Chondrocyte (in vitro differentiated cells): ENCODE measurements at regions not wholly inside any gene's neighbourhood (a gene's known extent, or its start where the extent isn't known, plus 50 kb on each side); places are given as distances from the start of the nearest gene placed in this dataset.

ENCODE experiments used
- DNase-seq: peaks from one replicate; pipeline ENCODE4 v3.0.0; 2021; ENCODE audit warnings: mixed read lengths, low spot score
- H3K27ac Mint-ChIP-seq: one replicate; pipeline ENCODE4 v1.8.0; 2021; ENCODE audit warnings: mild to moderate bottlenecking, moderate library complexity, mixed read lengths; ENCODE audit not compliant: unreplicated experiment
- H3K27me3 Mint-ChIP-seq: 2 replicates; pipeline ENCODE4 v1.8.0; 2021; ENCODE audit warnings: low read depth, mixed read lengths
- H3K36me3 Mint-ChIP-seq: 2 replicates; pipeline ENCODE4 v1.8.0; 2021; ENCODE audit warnings: low read depth, mixed read lengths
- H3K4me1 Mint-ChIP-seq: 2 replicates; pipeline ENCODE4 v1.8.0; 2021; ENCODE audit warnings: low read depth, mild to moderate bottlenecking, mixed read lengths
- H3K4me3 Mint-ChIP-seq: one replicate; pipeline ENCODE4 v1.8.0; 2021; ENCODE audit warnings: mild to moderate bottlenecking, moderate library complexity, mixed read lengths; ENCODE audit not compliant: unreplicated experiment
- H3K9me3 Mint-ChIP-seq: 2 replicates; pipeline ENCODE4 v1.8.0; 2021; ENCODE audit warnings: low read depth, mixed read lengths
- CTCF ChIP-seq: fragments of 200-600 bp; sonication (generic); IDR thresholded peaks from 2 replicates; pipeline ENCODE4 v1.5.0; 2021; ENCODE audit warnings: antibody characterized with exemption, mild to moderate bottlenecking, moderate library complexity

DNA sequence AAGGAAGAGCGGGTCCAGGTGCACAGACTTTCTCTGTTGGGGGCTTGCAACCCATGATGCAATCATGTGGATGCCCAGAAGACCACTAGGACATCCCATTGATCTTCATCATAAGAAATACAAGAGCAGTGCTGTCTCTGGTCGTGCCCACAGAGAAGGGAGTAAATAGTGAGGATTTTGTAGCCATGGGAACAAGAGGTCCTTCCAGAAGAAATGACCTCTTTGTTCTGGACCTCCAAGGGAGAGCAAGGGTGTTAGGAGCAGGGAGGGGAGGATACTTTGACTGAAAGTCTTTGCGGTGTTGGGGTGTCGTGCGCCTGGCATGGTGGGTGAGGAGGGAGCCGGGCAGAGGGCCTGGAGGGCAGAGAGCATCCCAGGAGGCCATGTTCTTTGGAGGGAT, 55.0 kb upstream of the EN2 start:
- Mint-ChIP-seq H3K27ac (no peak overlapping the region), H3K9me3 (no peaks in the 10 kb centered on the region), H3K4me3 (no peak overlapping the region), H3K4me1 (no peaks in the 10 kb centered on the region), H3K27me3 (peaks cover 49% of the 10 kb centered on the region), H3K36me3 (no peaks in the 10 kb centered on the region)
- no peak for DNase-seq
- TF ChIP-seq CTCF: no peak

GRCh38 chr7:155404976-155405375, 53.0 kb upstream of the EN2 start:
- Mint-ChIP-seq H3K4me3 (no peak overlapping the region), H3K36me3 (peaks cover 2% of the 10 kb centered on the region), H3K27me3 (peaks cover 52% of the 10 kb centered on the region), H3K27ac (no peak overlapping the region), H3K9me3 (no peaks in the 10 kb centered on the region), H3K4me1 (peaks cover 5% of the 10 kb centered on the region)
- no peak for DNase-seq
- no peak for TF ChIP-seq CTCF

DNA sequence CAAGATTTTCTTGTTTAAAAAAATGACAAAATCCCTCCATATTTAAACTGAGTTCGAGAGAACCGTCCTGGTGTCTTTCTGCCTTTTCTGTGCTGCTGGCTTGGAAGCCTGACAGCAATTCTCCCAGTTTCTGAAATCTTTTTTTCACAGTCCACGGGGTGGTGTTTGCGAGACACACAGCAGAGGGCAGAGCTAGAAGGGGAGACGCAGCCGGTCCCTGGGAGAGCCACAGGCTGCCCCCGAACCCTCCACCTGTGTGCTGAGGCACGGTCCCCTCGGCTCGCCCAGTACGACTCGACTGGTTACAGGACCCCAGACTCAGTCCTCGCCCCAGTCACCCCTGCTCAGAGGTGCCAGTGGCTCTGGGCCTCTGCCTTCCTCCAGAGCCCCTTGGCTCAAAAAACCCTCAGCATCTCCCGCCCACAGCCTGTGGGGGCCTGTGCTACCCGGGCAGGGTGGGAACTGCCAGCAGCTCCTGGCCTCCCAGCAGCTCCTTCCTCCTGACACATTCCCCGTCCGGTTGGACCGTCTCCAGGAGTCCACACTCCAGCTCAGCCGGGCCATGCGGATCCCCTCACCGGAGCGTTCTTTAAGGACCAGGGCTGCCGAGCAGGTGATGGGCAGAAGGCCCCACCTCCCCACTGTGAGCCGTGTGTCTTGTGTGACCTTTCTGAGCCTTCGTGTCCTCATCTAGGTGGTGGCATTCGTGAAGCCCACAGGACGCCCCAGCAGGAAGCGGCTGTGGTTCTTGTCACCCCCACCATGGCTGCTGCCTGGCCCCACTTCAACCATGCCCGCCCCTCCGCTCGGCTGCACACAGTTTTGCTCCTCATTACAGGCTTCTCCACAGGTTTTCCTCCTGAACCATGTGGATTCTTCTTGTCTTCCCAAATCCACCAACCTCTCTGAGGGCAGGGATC, 52.3 kb upstream of the EN2 start:
- Mint-ChIP-seq H3K36me3 (peaks cover 2% of the 10 kb centered on the region), H3K9me3 (no peaks in the 10 kb centered on the region), H3K27me3 (peaks cover 48% of the 10 kb centered on the region), H3K27ac (no peak overlapping the region), H3K4me3 (no peak overlapping the region), H3K4me1 (peaks cover 5% of the 10 kb centered on the region)
- TF ChIP-seq CTCF: peak; percentile 40
- no peak for DNase-seq

- H3K27me3 Mint-ChIP-seq: peaks cover 38% of the 10 kb centered on the region
- H3K9me3 Mint-ChIP-seq: no peaks in the 10 kb centered on the region
- no peak for DNase-seq
- peaks cover 5% of the 10 kb centered on the region for H3K4me1 Mint-ChIP-seq
- H3K36me3 Mint-ChIP-seq: peaks cover 2% of the 10 kb centered on the region
- TF ChIP-seq CTCF: no peak
- H3K27ac Mint-ChIP-seq: no peak overlapping the region
- H3K4me3 Mint-ChIP-seq: no peak overlapping the region
Measured at GRCh38 chr7:155407799-155408198, 50.1 kb upstream of the EN2 start.
